ENCODE measurements at regions not wholly inside any gene's neighbourhood (a gene's known extent, or its start where the extent isn't known, plus 50 kb on each side); places are given as distances from the start of the nearest gene placed in this dataset.
"Not testable (repeated sequence)": the region's sequence is repeated elsewhere in the genome, so short reads cannot be mapped to it uniquely, and the experiment has no call there.

GRCh38 chr2:133892352-133892913 is 324.2 kb upstream of the NCKAP5 start:
- no peak overlapping the region for H3K4me2 ChIP-seq (replicated peaks; ENCODE audit: low read depth, low read length, poor library complexity, severe bottlenecking)
- WGBS (ENCODE audit: insufficient coverage), result 65% methylated on average over 6 of the region's 8 CpGs
- H3K27ac ChIP-seq (ENCODE audit: low read length in 2 of 2), result no peak overlapping the region
- Mint-ChIP-seq H3K9me3 (ENCODE audit: insufficient read depth) (no peaks in the 10 kb centered on the region), H3K4me1 (peaks cover 20% of the 10 kb centered on the region), H3K27ac (no peak overlapping the region), H3K27me3 (no peaks in the 10 kb centered on the region), H3K4me3 (no peak overlapping the region)
- H4K20me1 ChIP-seq (ENCODE audit: control insufficient read depth, insufficient read depth, low read length, poor library complexity, severe bottlenecking), result no peaks in the 10 kb centered on the region
- ChIA-PET POLR2A (no interaction called here), CTCF (interaction anchor here (9.5 kb wide), 1 partner anchor 352 kb away, joined by 89 read pairs; no protein-coding TSS in a partner anchor)
- peaks cover 9 to 10% of the 10 kb centered on the region in 2 donors for H3K4me1 ChIP-seq (ENCODE audit: control insufficient read depth in 2 of 2, insufficient read depth in 2 of 2, low read length in 2 of 2)
- no peak for ATAC-seq (ENCODE audit: low read depth)
- no peaks in the 10 kb centered on the region for H3K27me3 ChIP-seq (replicated peaks in 1 of 4; ENCODE audit: control extremely low read depth in 1 of 4, control insufficient read depth in 3 of 4, insufficient read depth in 4 of 4, low read length in 3 of 4)
- no peak for DNase-seq
- H3K9me3 ChIP-seq (ENCODE audit: control extremely low read depth in 1 of 3, control insufficient read depth in 2 of 3, insufficient read depth in 1 of 3, low read length in 2 of 3), result peaks cover 0 to 15% (median 0%) of the 10 kb centered on the region in 3 donors
- intact Hi-C loops (cut with micrococcal nuclease), result no loop called here
- H3K9ac ChIP-seq (ENCODE audit: low read length), result no peak overlapping the region
- no peak overlapping the region for H3K4me3 ChIP-seq (ENCODE audit: control extremely low read depth in 1 of 5, extremely low read depth in 1 of 5, insufficient read depth in 1 of 5, low read depth in 2 of 5, low read length in 4 of 5)
- TF ChIP-seq EZH2 (IDR thresholded peaks at IDR 0.05; ENCODE audit: borderline replicate concordance, insufficient read depth, low read depth, low read length, poor library complexity, severe bottlenecking), result no peak
- TF ChIP-seq CTCF (IDR thresholded peaks at IDR 0.05), result no peak
- no peak overlapping the region for H2AFZ ChIP-seq (ENCODE audit: insufficient read depth, low read depth, low read length, poor library complexity, severe bottlenecking)
- no peaks in the 10 kb centered on the region for H3K79me2 ChIP-seq (ENCODE audit: control insufficient read depth, insufficient read depth, low read length)
- no peaks in the 10 kb centered on the region for H3K36me3 ChIP-seq (replicated peaks in 1 of 2; ENCODE audit: control extremely low read depth in 1 of 2, control insufficient read depth in 1 of 2, extremely low read depth in 1 of 2, insufficient read depth in 2 of 2, low read length in 1 of 2)

DNA sequence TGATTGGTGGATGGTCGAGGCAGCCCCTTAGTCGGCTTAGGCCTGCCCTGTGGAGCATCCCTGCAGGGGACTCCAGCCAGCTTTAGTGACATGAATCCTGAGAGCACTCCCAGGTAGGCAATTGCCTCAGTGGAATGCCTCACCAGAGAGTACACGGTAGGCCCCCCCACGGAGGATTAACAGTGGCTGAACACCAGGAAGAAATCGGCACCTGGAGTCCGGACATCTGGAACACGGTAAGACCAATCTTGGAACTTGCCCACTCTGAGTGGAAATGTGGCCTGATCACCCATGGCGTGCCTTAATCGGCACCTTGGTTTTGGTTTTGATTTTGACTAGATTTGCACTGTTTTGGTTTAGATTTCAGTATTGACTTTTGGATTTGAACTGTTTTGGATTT is 326.2 kb upstream of the NCKAP5 start:
- Mint-ChIP-seq H3K9me3 (ENCODE audit: insufficient read depth) (no peaks in the 10 kb centered on the region), H3K4me3 (peak overlapping the region; percentile 19), H3K4me1 (peaks cover 20% of the 10 kb centered on the region), H3K27ac (no peak overlapping the region), H3K27me3 (no peaks in the 10 kb centered on the region)
- Histone ChIP-seq H3K4me3 (ENCODE audit: control extremely low read depth in 1 of 5, extremely low read depth in 1 of 5, insufficient read depth in 1 of 5, low read depth in 2 of 5, low read length in 4 of 5) (no peak overlapping the region), H3K27me3 (replicated peaks in 1 of 4; ENCODE audit: control extremely low read depth in 1 of 4, control insufficient read depth in 3 of 4, insufficient read depth in 4 of 4, low read length in 3 of 4) (no peaks in the 10 kb centered on the region), H2AFZ (ENCODE audit: insufficient read depth, low read depth, low read length, poor library complexity, severe bottlenecking) (peak overlapping the region; percentile 9), H3K4me1 (ENCODE audit: control insufficient read depth in 2 of 2, insufficient read depth in 2 of 2, low read length in 2 of 2) (peaks cover 9 to 10% of the 10 kb centered on the region in 2 donors), H3K4me2 (replicated peaks; ENCODE audit: low read depth, low read length, poor library complexity, severe bottlenecking) (no peak overlapping the region), H4K20me1 (ENCODE audit: control insufficient read depth, insufficient read depth, low read length, poor library complexity, severe bottlenecking) (no peaks in the 10 kb centered on the region), H3K9me3 (ENCODE audit: control extremely low read depth in 1 of 3, control insufficient read depth in 2 of 3, insufficient read depth in 1 of 3, low read length in 2 of 3) (peaks cover 0 to 15% (median 0%) of the 10 kb centered on the region in 3 donors), H3K27ac (ENCODE audit: low read length in 2 of 2) (no peak overlapping the region), H3K9ac (ENCODE audit: low read length) (no peak overlapping the region), H3K36me3 (replicated peaks in 1 of 2; ENCODE audit: control extremely low read depth in 1 of 2, control insufficient read depth in 1 of 2, extremely low read depth in 1 of 2, insufficient read depth in 2 of 2, low read length in 1 of 2) (no peaks in the 10 kb centered on the region), H3K79me2 (ENCODE audit: control insufficient read depth, insufficient read depth, low read length) (no peaks in the 10 kb centered on the region)
- no peak for TF ChIP-seq CTCF (IDR thresholded peaks at IDR 0.05)
- TF ChIP-seq EZH2 (IDR thresholded peaks at IDR 0.05; ENCODE audit: borderline replicate concordance, insufficient read depth, low read depth, low read length, poor library complexity, severe bottlenecking), result no peak
- DNase-seq (no peak), ATAC-seq (ENCODE audit: low read depth) (no peak)
- POLR2A ChIA-PET, result no interaction called here
- intact Hi-C loops (cut with micrococcal nuclease), result no loop called here
- WGBS (ENCODE audit: insufficient coverage), result 88% methylated on average over 9 of the region's 9 CpGs
- CTCF ChIA-PET, result interaction anchor here (0.7 to 0.8 kb wide), 2 partner anchors 9 to 557 kb away, joined by 3 read pairs; no protein-coding TSS in a partner anchor

GRCh38 chr2:133897838-133898237 is 329.6 kb upstream of the NCKAP5 start:
- H3K9ac ChIP-seq (ENCODE audit: low read length); H3K79me2 ChIP-seq (ENCODE audit: control insufficient read depth, insufficient read depth, low read length); POLR2A ChIA-PET; DNase-seq; H3K4me2 ChIP-seq (replicated peaks; ENCODE audit: low read depth, low read length, poor library complexity, severe bottlenecking); H3K27ac ChIP-seq (ENCODE audit: low read length in 2 of 2); H3K4me1 ChIP-seq (ENCODE audit: control insufficient read depth in 2 of 2, insufficient read depth in 2 of 2, low read length in 2 of 2); H3K27me3 Mint-ChIP-seq; H4K20me1 ChIP-seq (ENCODE audit: control insufficient read depth, insufficient read depth, low read length, poor library complexity, severe bottlenecking); H3K4me3 Mint-ChIP-seq; H3K27ac Mint-ChIP-seq; H3K9me3 Mint-ChIP-seq (ENCODE audit: insufficient read depth); intact Hi-C loops (cut with micrococcal nuclease); H3K27me3 ChIP-seq (replicated peaks in 1 of 4; ENCODE audit: control extremely low read depth in 1 of 4, control insufficient read depth in 3 of 4, insufficient read depth in 4 of 4, low read length in 3 of 4); H3K36me3 ChIP-seq (replicated peaks in 1 of 2; ENCODE audit: control extremely low read depth in 1 of 2, control insufficient read depth in 1 of 2, extremely low read depth in 1 of 2, insufficient read depth in 2 of 2, low read length in 1 of 2); H2AFZ ChIP-seq (ENCODE audit: insufficient read depth, low read depth, low read length, poor library complexity, severe bottlenecking); H3K4me3 ChIP-seq (ENCODE audit: control extremely low read depth in 1 of 5, extremely low read depth in 1 of 5, insufficient read depth in 1 of 5, low read depth in 2 of 5, low read length in 4 of 5); ATAC-seq (ENCODE audit: low read depth): not testable (repeated sequence)
- H3K9me3 ChIP-seq (ENCODE audit: control extremely low read depth in 1 of 3, control insufficient read depth in 2 of 3, insufficient read depth in 1 of 3, low read length in 2 of 3), result peaks cover 0 to 15% (median 0%) of the 10 kb centered on the region in 3 donors
- H3K4me1 Mint-ChIP-seq, result peaks cover 17% of the 10 kb centered on the region
- CTCF ChIA-PET, result interaction anchor here (2.4 kb wide), 1 partner anchor 11 kb away, joined by 12 read pairs; no protein-coding TSS in a partner anchor
- 75% methylated on average over 4 of the region's 4 CpGs for WGBS (ENCODE audit: insufficient coverage)
